GM12878 (cell line): ENCODE measurements at regions not wholly inside any gene's neighbourhood (a gene's known extent, or its start where the extent isn't known, plus 50 kb on each side); places are given as distances from the start of the nearest gene placed in this dataset.

Source experiments
- ATAC-seq: fragments of 200-7000 bp; cut with Tn5 transposase; 3 replicates; pipeline ENCODE4 v1.9.1; 2020; ENCODE audit warnings: mild to moderate bottlenecking, moderate library complexity
- BruUV-seq: library from RNA; stranded (reverse); fragments of 400-500 nt; replicated peaks from 2 replicates; lab custom pipeline; 2021; lab: Mats Ljungman, UMichigan
- CTCF ChIA-PET: fragments of 300-600 bp; sonication (Branson Sonifier 250); formaldehyde crosslinking; extraction: SDS; loops from one replicate; lab custom pipeline; 2021; ENCODE audit warnings: inconsistent platforms; lab: Yijun Ruan, JAX
- POLR2A ChIA-PET: fragments of 350-600 bp; formaldehyde crosslinking; extraction: SDS; loops from one replicate; lab custom pipeline; 2021; ENCODE audit warnings: inconsistent platforms; lab: Charles Lee
- RAD21 ChIA-PET: fragments of 300-600 bp; sonication (Branson Sonifier 250); formaldehyde crosslinking; loops from one replicate; lab custom pipeline; 2023; ENCODE audit warnings: antibody characterized with exemption; ENCODE audit not compliant: unreplicated experiment; lab: Charles Lee
- SMC1A ChIA-PET: fragments of 300-600 bp; sonication (Branson Sonifier 250); formaldehyde crosslinking; loops from one replicate; lab custom pipeline; 2023; ENCODE audit not compliant: unreplicated experiment, uncharacterized antibody; lab: Charles Lee
- DNase-seq: peaks from one replicate; pipeline ENCODE4 v3.0.0-alpha.2; 2011; ENCODE audit warnings: low read depth, low spot score
- FAIRE-seq: peaks from 3 replicates; lab custom pipeline; 2011; peaks lifted over from hg19 to GRCh38; lab: Jason Lieb, UNC
- H2AFZ ChIP-seq: 2 replicates; pipeline ENCODE4 v1.6.0; 2011; ENCODE audit warnings: low read depth, low read length, control low read depth; ENCODE audit not compliant: control insufficient read depth
- H3K27ac ChIP-seq: 2 replicates; pipeline ENCODE4 v1.5.1; 2011; ENCODE audit warnings: control low read depth; ENCODE audit not compliant: control insufficient read depth, insufficient read depth
- H3K27me3 ChIP-seq, 2 experiments: replicated peaks in 1 of 2; 2 replicates each; pipeline versions ENCODE4 v1.6.0 to v1.6.1; 2011; ENCODE audit warnings: low read length in 1 of 2; ENCODE audit not compliant: control insufficient read depth in 2 of 2, insufficient read depth in 2 of 2
- H3K36me3 ChIP-seq, 2 experiments: 2 replicates each; pipeline ENCODE4 v1.5.1; 2011; ENCODE audit warnings: low read length in 1 of 2; ENCODE audit not compliant: control insufficient read depth in 2 of 2, insufficient read depth in 2 of 2
- H3K4me1 ChIP-seq: 2 replicates; pipeline ENCODE4 v1.6.1; 2011; ENCODE audit warnings: mild to moderate bottlenecking, low read length, moderate library complexity, mixed read lengths; ENCODE audit not compliant: control insufficient read depth, insufficient read depth
- H3K4me2 ChIP-seq: 2 replicates; pipeline ENCODE4 v1.6.0; 2011; ENCODE audit warnings: control low read depth; ENCODE audit not compliant: control insufficient read depth, insufficient read depth
- H3K4me3 ChIP-seq: fragments of 200-600 bp; sonication (generic); 2 replicates; pipeline ENCODE4 v1.5.1; 2016
- H3K79me2 ChIP-seq: 2 replicates; pipeline ENCODE4 v1.6.0; 2011; ENCODE audit warnings: low read length; ENCODE audit not compliant: control insufficient read depth, insufficient read depth
- H3K9ac ChIP-seq: 2 replicates; pipeline ENCODE4 v1.8.0; 2011; ENCODE audit warnings: low read length, control low read depth, mixed read lengths; ENCODE audit not compliant: control insufficient read depth, insufficient read depth
- H3K9me3 ChIP-seq: replicated peaks from 3 replicates; pipeline ENCODE4 v1.5.1; 2011; ENCODE audit warnings: mild to moderate bottlenecking, low read length; ENCODE audit not compliant: control insufficient read depth, insufficient read depth
- H4K20me1 ChIP-seq: 2 replicates; pipeline ENCODE4 v1.6.0; 2011; ENCODE audit not compliant: control insufficient read depth, insufficient read depth
- BACH1 ChIP-seq: fragments of 450-650 bp; IDR thresholded peaks from 2 replicates; pipeline ENCODE4 v1.6.1; 2017; ENCODE audit warnings: mild to moderate bottlenecking, borderline replicate concordance
- CBX3 ChIP-seq: fragments of 200-600 bp; sonication (generic); IDR thresholded peaks from 2 replicates; pipeline ENCODE4 v1.6.1; 2016; ENCODE audit warnings: low read depth, borderline replicate concordance
- CHD4 ChIP-seq: fragments of 200-600 bp; sonication (generic); IDR thresholded peaks from 2 replicates; pipeline ENCODE4 v1.6.1; 2016; ENCODE audit warnings: mild to moderate bottlenecking
- CTCF ChIP-seq, 3 experiments: IDR thresholded peaks in 2 of 3; conservative IDR thresholded peaks in 1 of 3; 2 replicates each; pipeline ENCODE4 v1.5.1; 2011; ENCODE audit warnings: low read depth in 3 of 3, low read length in 3 of 3, mild to moderate bottlenecking in 3 of 3, control low read depth in 2 of 3, moderate library complexity in 2 of 3, inconsistent platforms in 1 of 3, mixed read lengths in 1 of 3; ENCODE audit not compliant: control insufficient read depth in 2 of 3, insufficient read depth in 1 of 3; ENCODE audit errors: extremely low read depth in 1 of 3
- HCFC1 ChIP-seq: fragments of 150-350 bp; IDR thresholded peaks from 2 replicates; pipeline ENCODE4 v1.6.1; 2014; ENCODE audit warnings: low read length
- POU2F2 ChIP-seq: IDR thresholded peaks from 3 replicates; pipeline ENCODE4 v1.6.1; 2011; ENCODE audit warnings: low read depth, mild to moderate bottlenecking, low read length, borderline replicate concordance
- SREBF2 ChIP-seq: IDR thresholded peaks from 2 replicates; pipeline ENCODE4 v1.6.1; 2012; ENCODE audit warnings: mild to moderate bottlenecking, low read length
- ZNF24 ChIP-seq: fragments of 450-650 bp; IDR thresholded peaks from 2 replicates; pipeline ENCODE4 v1.6.1; 2017; ENCODE audit warnings: antibody characterized with exemption, mild to moderate bottlenecking
- ZNF274 ChIP-seq: IDR thresholded peaks from one replicate; pipeline ENCODE4 v1.8.0; 2011; ENCODE audit not compliant: insufficient read length, insufficient read depth
- WGBS: methylation state at CpG from one replicate; pipeline ENCODE4 v1.1.6; 2016; ENCODE audit warnings: low lambda C conversion rate; ENCODE audit not compliant: insufficient replicate concordance, insufficient coverage; ENCODE audit errors: missing lambda C conversion rate; 5-methylcytosine and 5-hydroxymethylcytosine counted together
- in situ Hi-C: fragments of 300-500 bp; cut with MboI; formaldehyde crosslinking; loops from 9 replicates; pipeline ENCODE4 v1.14.3; 2018; ENCODE audit warnings: mixed read lengths
- intact Hi-C: fragments of 100-400 bp; cut with micrococcal nuclease; formaldehyde crosslinking; loops from one replicate; pipeline ENCODE4 v1.14.2; 2022; ENCODE audit not compliant: unreplicated experiment
- TF ChIP-seq, protein P1 (sequence below): fragments of 450-650 bp; IDR thresholded peaks from 2 replicates; pipeline ENCODE4 v1.6.1; 2016; ENCODE audit warnings: mild to moderate bottlenecking
- TF ChIP-seq, protein P2 (sequence below): IDR thresholded peaks from 2 replicates; pipeline ENCODE4 v1.6.1; 2011; ENCODE audit warnings: mild to moderate bottlenecking, low read depth, low read length, moderate library complexity; ENCODE audit not compliant: insufficient replicate concordance

GRCh38 chr4:10951306-10951705, 266.7 kb upstream of the CLNK start:
- intact Hi-C loops = loop anchor here (5.0 kb wide), 1 partner anchor 219 kb away; no protein-coding TSS in a partner anchor
- H4K20me1 ChIP-seq = no peaks in the 10 kb centered on the region
- no peak for TF ChIP-seq CHD4
- TF ChIP-seq ZNF274 = no peak
- TF ChIP-seq, protein P1, sequence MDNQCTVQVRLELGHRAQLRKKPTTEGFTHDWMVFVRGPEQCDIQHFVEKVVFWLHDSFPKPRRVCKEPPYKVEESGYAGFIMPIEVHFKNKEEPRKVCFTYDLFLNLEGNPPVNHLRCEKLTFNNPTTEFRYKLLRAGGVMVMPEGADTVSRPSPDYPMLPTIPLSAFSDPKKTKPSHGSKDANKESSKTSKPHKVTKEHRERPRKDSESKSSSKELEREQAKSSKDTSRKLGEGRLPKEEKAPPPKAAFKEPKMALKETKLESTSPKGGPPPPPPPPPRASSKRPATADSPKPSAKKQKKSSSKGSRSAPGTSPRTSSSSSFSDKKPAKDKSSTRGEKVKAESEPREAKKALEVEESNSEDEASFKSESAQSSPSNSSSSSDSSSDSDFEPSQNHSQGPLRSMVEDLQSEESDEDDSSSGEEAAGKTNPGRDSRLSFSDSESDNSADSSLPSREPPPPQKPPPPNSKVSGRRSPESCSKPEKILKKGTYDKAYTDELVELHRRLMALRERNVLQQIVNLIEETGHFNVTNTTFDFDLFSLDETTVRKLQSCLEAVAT = no peak
- TF ChIP-seq POU2F2 = no peak
- no peak for TF ChIP-seq ZNF24
- TF ChIP-seq BACH1 = no peak
- TF ChIP-seq SREBF2 = no peak
- TF ChIP-seq HCFC1 = no peak
- TF ChIP-seq CBX3 = no peak
- TF ChIP-seq, protein P2, sequence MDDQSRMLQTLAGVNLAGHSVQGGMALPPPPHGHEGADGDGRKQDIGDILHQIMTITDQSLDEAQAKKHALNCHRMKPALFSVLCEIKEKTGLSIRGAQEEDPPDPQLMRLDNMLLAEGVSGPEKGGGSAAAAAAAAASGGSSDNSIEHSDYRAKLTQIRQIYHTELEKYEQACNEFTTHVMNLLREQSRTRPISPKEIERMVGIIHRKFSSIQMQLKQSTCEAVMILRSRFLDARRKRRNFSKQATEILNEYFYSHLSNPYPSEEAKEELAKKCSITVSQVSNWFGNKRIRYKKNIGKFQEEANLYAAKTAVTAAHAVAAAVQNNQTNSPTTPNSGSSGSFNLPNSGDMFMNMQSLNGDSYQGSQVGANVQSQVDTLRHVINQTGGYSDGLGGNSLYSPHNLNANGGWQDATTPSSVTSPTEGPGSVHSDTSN = no peak
- no peak for TF ChIP-seq CTCF (IDR thresholded peaks at IDR 0.05 in 2 of 3, conservative IDR thresholded peaks at IDR 0.05 in 1 of 3; ENCODE audit: control insufficient read depth in 2 of 3, extremely low read depth in 1 of 3, insufficient read depth in 1 of 3, low read depth in 3 of 3, low read length in 3 of 3)
- no peaks in the 10 kb centered on the region for H3K36me3 ChIP-seq
- ChIA-PET RAD21 (no interaction called here), SMC1A (interaction anchor here (1.1 to 1.2 kb wide), 3 partner anchors 15 to 332 kb away, joined by 3 read pairs; no protein-coding TSS in a partner anchor), POLR2A (no interaction called here), CTCF (interaction anchor here (1.1 to 1.6 kb wide), 2 partner anchors 34 to 490 kb away, joined by 3 to 4 read pairs; no protein-coding TSS in a partner anchor)
- peaks cover 15% of the 10 kb centered on the region for H3K4me1 ChIP-seq
- no peak for DNase-seq
- no peak overlapping the region for H3K27ac ChIP-seq
- H3K9me3 ChIP-seq = no peaks in the 10 kb centered on the region; the same call in 1 of the 3 replicates
- no peak for FAIRE-seq
- H3K79me2 ChIP-seq = no peaks in the 10 kb centered on the region
- H3K4me3 ChIP-seq = no peak overlapping the region
- no TSS peak for BruUV-seq
- in situ Hi-C loops = no loop called here
- H2AFZ ChIP-seq = no peak overlapping the region
- H3K9ac ChIP-seq = no peak overlapping the region
- H3K27me3 ChIP-seq = no peaks in the 10 kb centered on the region
- H3K4me2 ChIP-seq = no peak overlapping the region
- 24% methylated on average over 2 of the region's 2 CpGs for WGBS
- ATAC-seq = no peak
